Liver (tissue), 8 donors: ENCODE measurements at regions not wholly inside any gene's neighbourhood (a gene's known extent, or its start where the extent isn't known, plus 50 kb on each side); places are given as distances from the start of the nearest gene placed in this dataset.

Experiments
- DNase-seq: peaks from one replicate; pipeline ENCODE4 v3.0.0-alpha.2; 2017; ENCODE audit warnings: low spot score
- H3K27ac ChIP-seq, 2 donors: one replicate each; pipeline ENCODE4 v1.7.0; 2013; ENCODE audit warnings: inconsistent platforms in 2 of 2, low read length in 2 of 2, control low read depth in 1 of 2, low read depth in 1 of 2, mild to moderate bottlenecking in 1 of 2
- H3K27me3 ChIP-seq, 4 donors: one replicate each; pipeline versions ENCODE4 v1.6.1 to v1.7.0; 2013; ENCODE audit warnings: low read length in 3 of 4, inconsistent platforms in 1 of 4, mild to moderate bottlenecking in 1 of 4, moderate library complexity in 1 of 4; ENCODE audit not compliant: control insufficient read depth in 4 of 4, insufficient read depth in 4 of 4
- H3K36me3 ChIP-seq, 4 donors: one replicate each; pipeline versions ENCODE4 v1.6.1 to v1.7.0; 2013; ENCODE audit warnings: low read length in 3 of 4, mild to moderate bottlenecking in 3 of 4, low read depth in 1 of 4, moderate library complexity in 1 of 4; ENCODE audit not compliant: control insufficient read depth in 4 of 4, insufficient read depth in 3 of 4
- H3K4me1 ChIP-seq, 4 donors: one replicate each; pipeline versions ENCODE4 v1.6.1 to v1.7.0; 2013; ENCODE audit warnings: low read length in 3 of 4, mild to moderate bottlenecking in 3 of 4, moderate library complexity in 1 of 4; ENCODE audit not compliant: control insufficient read depth in 4 of 4, insufficient read depth in 4 of 4
- H3K4me3 ChIP-seq, 3 donors: one replicate each; pipeline versions ENCODE4 v1.6.1 to v1.7.0; 2013; ENCODE audit warnings: low read length in 3 of 3, control low read depth in 1 of 3, low read depth in 1 of 3, mild to moderate bottlenecking in 1 of 3
- H3K9ac ChIP-seq, 2 donors: one replicate each; pipeline ENCODE4 v1.7.0; 2013; ENCODE audit warnings: low read length in 2 of 2, mild to moderate bottlenecking in 2 of 2, moderate library complexity in 2 of 2, control low read depth in 1 of 2, low read depth in 1 of 2
- H3K9me3 ChIP-seq, 4 donors: one replicate each; pipeline versions ENCODE4 v1.6.1 to v1.7.0; 2013; ENCODE audit warnings: low read length in 3 of 4; ENCODE audit not compliant: control insufficient read depth in 4 of 4
- EGR1 ChIP-seq, 2 donors: IDR thresholded peaks; 2 replicates each; pipeline ENCODE4 v1.6.1; 2016 to 2018; ENCODE audit warnings: antibody characterized with exemption in 2 of 2, low read depth in 2 of 2
- FOXA1 ChIP-seq: IDR thresholded peaks from 2 replicates; pipeline ENCODE4 v1.6.1; 2016; ENCODE audit warnings: antibody characterized with exemption
- FOXA2 ChIP-seq: IDR thresholded peaks from 2 replicates; pipeline ENCODE4 v1.6.1; 2016; ENCODE audit warnings: antibody characterized with exemption
- GABPA ChIP-seq, 2 donors: IDR thresholded peaks in 1 of 2; conservative IDR thresholded peaks in 1 of 2; 2 replicates each; pipeline ENCODE4 v1.6.1; 2016; ENCODE audit warnings: antibody characterized with exemption in 2 of 2, mild to moderate bottlenecking in 1 of 2, moderate library complexity in 1 of 2
- HNF4A ChIP-seq, 2 donors: conservative IDR thresholded peaks; 2 replicates each; pipeline ENCODE4 v1.6.1; 2016; ENCODE audit warnings: antibody characterized with exemption in 2 of 2, mild to moderate bottlenecking in 2 of 2
- HNF4G ChIP-seq: IDR thresholded peaks from 2 replicates; pipeline ENCODE4 v1.6.1; 2016; ENCODE audit warnings: antibody characterized with exemption
- NR2F2 ChIP-seq: IDR thresholded peaks from 2 replicates; pipeline ENCODE4 v1.6.1; 2016; ENCODE audit warnings: antibody characterized with exemption
- RAD21 ChIP-seq, 2 donors: IDR thresholded peaks; 2 replicates each; pipeline ENCODE4 v1.6.1; 2016; ENCODE audit warnings: antibody characterized with exemption in 2 of 2, mild to moderate bottlenecking in 2 of 2
- RXRA ChIP-seq, 2 donors: IDR thresholded peaks; 2 replicates each; pipeline ENCODE4 v1.6.1; 2017 to 2018; ENCODE audit warnings: antibody characterized with exemption in 2 of 2, mild to moderate bottlenecking in 1 of 2
- TAF1 ChIP-seq: conservative IDR thresholded peaks from 2 replicates; pipeline ENCODE4 v1.6.1; 2016; ENCODE audit warnings: antibody characterized with exemption, mild to moderate bottlenecking
- YY1 ChIP-seq: IDR thresholded peaks from 2 replicates; pipeline ENCODE4 v1.6.1; 2016; ENCODE audit warnings: antibody characterized with exemption, mild to moderate bottlenecking
- WGBS: extraction: QIAGEN DNeasy Blood & Tissue Kit; methylation state at CpG from one replicate; pipeline ENCODE4 v1.1.7; 2013; 5-methylcytosine and 5-hydroxymethylcytosine counted together
- TF ChIP-seq, protein P1 (sequence below): IDR thresholded peaks from 2 replicates; pipeline ENCODE4 v1.6.1; 2016; ENCODE audit warnings: antibody characterized with exemption
- TF ChIP-seq, protein P2 (sequence below): IDR thresholded peaks from 2 replicates; pipeline ENCODE4 v1.6.1; 2016; ENCODE audit warnings: antibody characterized with exemption, mild to moderate bottlenecking
- TF ChIP-seq, protein P3 (sequence below): fragments of 150-350 bp; IDR thresholded peaks from 2 replicates; pipeline ENCODE4 v1.5.1; 2017; ENCODE audit warnings: improper control_type of control experiment, low read depth, low read length; ENCODE audit not compliant: missing input control
- TF ChIP-seq, protein P4 (sequence below): IDR thresholded peaks from 2 replicates; pipeline ENCODE4 v1.6.1; 2016; ENCODE audit warnings: antibody characterized with exemption
- donor health status: healthy.
- donor health status: healthy.
- donor health status: healthy.
- donor health status: healthy.
- donor health status: healthy.

DNA sequence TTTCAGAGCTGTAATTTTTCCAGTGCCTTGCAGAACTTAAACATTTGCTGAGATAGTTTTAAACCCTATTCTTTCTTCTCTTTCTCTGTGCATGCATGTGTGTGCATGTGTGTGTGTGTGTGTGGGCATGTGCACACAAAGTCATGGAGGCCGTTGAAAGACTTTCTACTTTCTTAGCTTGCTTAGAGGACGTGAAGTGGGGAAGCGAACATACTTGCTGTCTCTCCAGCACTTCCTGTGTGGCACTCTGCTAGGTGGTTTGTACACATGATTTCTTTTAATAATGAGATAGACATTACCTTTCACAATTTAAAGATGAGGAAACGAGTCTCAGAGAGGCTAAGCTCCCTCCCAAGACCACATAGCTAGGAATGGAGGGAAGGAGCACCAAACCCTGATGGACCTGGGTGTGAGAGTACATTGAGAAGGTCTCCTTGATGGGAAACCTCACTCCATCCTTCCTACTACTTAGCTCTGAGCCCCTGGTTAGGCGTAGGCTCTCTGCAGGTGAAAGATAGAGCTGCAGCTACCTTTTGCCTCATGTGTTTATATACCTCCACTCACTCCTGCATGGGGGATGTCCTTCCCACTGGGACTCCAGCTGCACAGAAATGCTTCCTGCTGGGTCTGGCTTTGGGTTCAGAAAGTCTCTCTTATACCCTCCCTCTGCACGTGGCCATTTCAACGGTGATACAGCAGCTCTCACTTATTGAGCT lies 101.9 kb upstream of the USP24 start:
- peak; percentile 23 for DNase-seq
- Histone ChIP-seq H3K9ac (no peak overlapping the region), H3K4me3 (no peak overlapping the region), H3K36me3 (no peaks in the 10 kb centered on the region), H3K9me3 (no peaks in the 10 kb centered on the region), H3K27me3 (no peaks in the 10 kb centered on the region), H3K27ac (no peak overlapping the region), H3K4me1 (no peaks in the 10 kb centered on the region)
- WGBS = 85% methylated on average over 7 of the region's 7 CpGs
- TF ChIP-seq RAD21 (IDR thresholded peaks at IDR 0.05) (no peak), HNF4A (conservative IDR thresholded peaks at IDR 0.05) (no peak), HNF4G (no peak), EGR1 (IDR thresholded peaks at IDR 0.05; ENCODE audit: low read depth in 2 of 2) (no peak), GABPA (IDR thresholded peaks at IDR 0.05 in 1 of 2, conservative IDR thresholded peaks at IDR 0.05 in 1 of 2) (no peak), RXRA (IDR thresholded peaks at IDR 0.05) (no peak), TAF1 (no peak), FOXA2 (no peak), FOXA1 (no peak), YY1 (no peak)
- TF ChIP-seq, protein P1, sequence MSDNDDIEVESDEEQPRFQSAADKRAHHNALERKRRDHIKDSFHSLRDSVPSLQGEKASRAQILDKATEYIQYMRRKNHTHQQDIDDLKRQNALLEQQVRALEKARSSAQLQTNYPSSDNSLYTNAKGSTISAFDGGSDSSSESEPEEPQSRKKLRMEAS = no peak
- TF ChIP-seq, protein P2, sequence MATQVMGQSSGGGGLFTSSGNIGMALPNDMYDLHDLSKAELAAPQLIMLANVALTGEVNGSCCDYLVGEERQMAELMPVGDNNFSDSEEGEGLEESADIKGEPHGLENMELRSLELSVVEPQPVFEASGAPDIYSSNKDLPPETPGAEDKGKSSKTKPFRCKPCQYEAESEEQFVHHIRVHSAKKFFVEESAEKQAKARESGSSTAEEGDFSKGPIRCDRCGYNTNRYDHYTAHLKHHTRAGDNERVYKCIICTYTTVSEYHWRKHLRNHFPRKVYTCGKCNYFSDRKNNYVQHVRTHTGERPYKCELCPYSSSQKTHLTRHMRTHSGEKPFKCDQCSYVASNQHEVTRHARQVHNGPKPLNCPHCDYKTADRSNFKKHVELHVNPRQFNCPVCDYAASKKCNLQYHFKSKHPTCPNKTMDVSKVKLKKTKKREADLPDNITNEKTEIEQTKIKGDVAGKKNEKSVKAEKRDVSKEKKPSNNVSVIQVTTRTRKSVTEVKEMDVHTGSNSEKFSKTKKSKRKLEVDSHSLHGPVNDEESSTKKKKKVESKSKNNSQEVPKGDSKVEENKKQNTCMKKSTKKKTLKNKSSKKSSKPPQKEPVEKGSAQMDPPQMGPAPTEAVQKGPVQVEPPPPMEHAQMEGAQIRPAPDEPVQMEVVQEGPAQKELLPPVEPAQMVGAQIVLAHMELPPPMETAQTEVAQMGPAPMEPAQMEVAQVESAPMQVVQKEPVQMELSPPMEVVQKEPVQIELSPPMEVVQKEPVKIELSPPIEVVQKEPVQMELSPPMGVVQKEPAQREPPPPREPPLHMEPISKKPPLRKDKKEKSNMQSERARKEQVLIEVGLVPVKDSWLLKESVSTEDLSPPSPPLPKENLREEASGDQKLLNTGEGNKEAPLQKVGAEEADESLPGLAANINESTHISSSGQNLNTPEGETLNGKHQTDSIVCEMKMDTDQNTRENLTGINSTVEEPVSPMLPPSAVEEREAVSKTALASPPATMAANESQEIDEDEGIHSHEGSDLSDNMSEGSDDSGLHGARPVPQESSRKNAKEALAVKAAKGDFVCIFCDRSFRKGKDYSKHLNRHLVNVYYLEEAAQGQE = no peak
- TF ChIP-seq, protein P3, sequence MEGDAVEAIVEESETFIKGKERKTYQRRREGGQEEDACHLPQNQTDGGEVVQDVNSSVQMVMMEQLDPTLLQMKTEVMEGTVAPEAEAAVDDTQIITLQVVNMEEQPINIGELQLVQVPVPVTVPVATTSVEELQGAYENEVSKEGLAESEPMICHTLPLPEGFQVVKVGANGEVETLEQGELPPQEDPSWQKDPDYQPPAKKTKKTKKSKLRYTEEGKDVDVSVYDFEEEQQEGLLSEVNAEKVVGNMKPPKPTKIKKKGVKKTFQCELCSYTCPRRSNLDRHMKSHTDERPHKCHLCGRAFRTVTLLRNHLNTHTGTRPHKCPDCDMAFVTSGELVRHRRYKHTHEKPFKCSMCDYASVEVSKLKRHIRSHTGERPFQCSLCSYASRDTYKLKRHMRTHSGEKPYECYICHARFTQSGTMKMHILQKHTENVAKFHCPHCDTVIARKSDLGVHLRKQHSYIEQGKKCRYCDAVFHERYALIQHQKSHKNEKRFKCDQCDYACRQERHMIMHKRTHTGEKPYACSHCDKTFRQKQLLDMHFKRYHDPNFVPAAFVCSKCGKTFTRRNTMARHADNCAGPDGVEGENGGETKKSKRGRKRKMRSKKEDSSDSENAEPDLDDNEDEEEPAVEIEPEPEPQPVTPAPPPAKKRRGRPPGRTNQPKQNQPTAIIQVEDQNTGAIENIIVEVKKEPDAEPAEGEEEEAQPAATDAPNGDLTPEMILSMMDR = no peak

DNA sequence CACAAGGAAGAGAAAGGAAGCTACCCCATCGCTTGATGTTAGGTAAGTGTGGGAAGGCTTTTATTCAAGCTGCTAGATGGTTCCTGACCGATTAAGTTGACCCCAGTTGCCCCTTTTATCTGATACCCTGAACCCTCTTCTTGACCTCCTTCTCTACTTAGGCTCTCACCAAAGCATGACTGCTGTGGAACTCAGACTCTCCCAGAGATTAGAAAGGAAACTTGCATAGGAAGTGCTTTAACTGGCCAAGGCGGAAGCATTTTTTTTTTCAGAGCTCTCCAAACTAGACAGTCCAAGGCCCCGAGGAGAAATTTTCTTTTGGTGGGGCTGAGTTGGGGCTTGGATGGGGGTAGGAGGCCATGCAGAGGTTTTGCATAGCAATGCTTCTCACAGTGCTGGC lies 101.3 kb upstream of the USP24 start:
- Histone ChIP-seq H3K9me3 (no peaks in the 10 kb centered on the region), H3K9ac (no peak overlapping the region), H3K4me3 (no peak overlapping the region), H3K4me1 (no peaks in the 10 kb centered on the region), H3K27ac (no peak overlapping the region), H3K36me3 (no peaks in the 10 kb centered on the region), H3K27me3 (no peaks in the 10 kb centered on the region)
- no peak for DNase-seq
- WGBS = 56% methylated on average over 4 of the region's 4 CpGs
- TF ChIP-seq NR2F2 = peak; percentile 94
- TF ChIP-seq, protein P4, sequence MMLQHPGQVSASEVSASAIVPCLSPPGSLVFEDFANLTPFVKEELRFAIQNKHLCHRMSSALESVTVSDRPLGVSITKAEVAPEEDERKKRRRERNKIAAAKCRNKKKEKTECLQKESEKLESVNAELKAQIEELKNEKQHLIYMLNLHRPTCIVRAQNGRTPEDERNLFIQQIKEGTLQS = no peak
